HCT116 (cell line): ENCODE measurements at regions not wholly inside any gene's neighbourhood (a gene's known extent, or its start where the extent isn't known, plus 50 kb on each side); places are given as distances from the start of the nearest gene placed in this dataset.

Experiments used
- ATAC-seq: fragments of 200-7000 bp; cut with Tn5 transposase; 2 replicates; pipeline ENCODE4 v1.9.1; 2020; ENCODE audit warnings: mild to moderate bottlenecking, moderate library complexity
- BruUV-seq: library from RNA; stranded (reverse); fragments of 400-500 nt; replicated peaks from 2 replicates; lab custom pipeline; 2021; lab: Mats Ljungman, UMichigan
- CTCF ChIA-PET: fragments of 300-600 bp; sonication (Branson Sonifier 250); formaldehyde crosslinking; loops from one replicate; lab custom pipeline; 2021; ENCODE audit warnings: antibody characterized with exemption; lab: Charles Lee
- POLR2A ChIA-PET: fragments of 300-600, 350-600 bp; sonication (Branson Sonifier 250); formaldehyde crosslinking; loops from one replicate; lab custom pipeline; 2021; ENCODE audit warnings: antibody characterized with exemption; lab: Charles Lee
- RAD21 ChIA-PET, 2 experiments: fragments of 300-600 bp; sonication (Branson Sonifier 250); formaldehyde crosslinking; loops; one replicate each; lab custom pipeline; 2023; ENCODE audit warnings: low total read pairs in 2 of 2; ENCODE audit not compliant: uncharacterized antibody in 2 of 2, unreplicated experiment in 2 of 2, low non-redundant PET in 1 of 2; lab: Charles Lee
- DNase-seq: peaks from one replicate; pipeline ENCODE4 v3.0.0-alpha.2; 2010; ENCODE audit warnings: low read depth, low spot score
- H2AFZ ChIP-seq: fragments of 200-600 bp; shearing (Covaris generic), sonication (generic); 2 replicates; pipeline ENCODE4 v1.6.1; 2017; ENCODE audit warnings: low read depth, mixed run types, mixed read lengths, antibody characterized with exemption, low read length; ENCODE audit not compliant: poor library complexity, severe bottlenecking
- H3K27ac ChIP-seq: 2 replicates; pipeline ENCODE4 v1.5.1; 2012; ENCODE audit warnings: low read depth, low read length
- H3K27me3 ChIP-seq: fragments of 200-600 bp; sonication (generic); 2 replicates; pipeline ENCODE4 v1.6.1; 2016; ENCODE audit warnings: mixed run types, low read length, mixed read lengths; ENCODE audit not compliant: insufficient read depth
- H3K36me3 ChIP-seq, 2 experiments: fragments of 200-500 bp in 1 of 2; fragments of 200-600 bp in 1 of 2; sonication (Bioruptor generic) in 1 of 2; sonication (generic) in 1 of 2; 2 replicates each; pipeline versions ENCODE4 v1.5.1 to v1.6.1; 2014 to 2016; ENCODE audit warnings: low read length in 2 of 2, inconsistent platforms in 1 of 2, mixed read lengths in 1 of 2, mixed run types in 1 of 2; ENCODE audit not compliant: insufficient read depth in 2 of 2, control insufficient read depth in 1 of 2
- H3K4me1 ChIP-seq, 2 experiments: fragments of 200-600 bp in 1 of 2; sonication (generic) in 1 of 2; 2 replicates each; pipeline versions ENCODE4 v1.5.1 to v1.6.1; 2012 to 2017; ENCODE audit warnings: low read length in 2 of 2, inconsistent platforms in 1 of 2, mild to moderate bottlenecking in 1 of 2, mixed read lengths in 1 of 2, mixed run types in 1 of 2, moderate library complexity in 1 of 2; ENCODE audit not compliant: insufficient read depth in 2 of 2, control insufficient read depth in 1 of 2
- H3K4me2 ChIP-seq: fragments of 200-600 bp; sonication (generic); 2 replicates; pipeline ENCODE4 v1.6.1; 2017; ENCODE audit warnings: mixed run types, low read length, mixed read lengths
- H3K4me3 ChIP-seq, 2 experiments: fragments of 200-600 bp in 1 of 2; sonication (generic) in 1 of 2; replicated peaks in 1 of 2; 2 replicates each; pipeline ENCODE4 v1.5.1; 2011 to 2016; ENCODE audit warnings: low read length in 2 of 2, control low read depth in 1 of 2, low read depth in 1 of 2, mild to moderate bottlenecking in 1 of 2, mixed read lengths in 1 of 2, mixed run types in 1 of 2
- H3K79me2 ChIP-seq: fragments of 200-600 bp; sonication (generic); 2 replicates; pipeline ENCODE4 v1.6.1; 2017; ENCODE audit warnings: mild to moderate bottlenecking, mixed run types, low read length, moderate library complexity, mixed read lengths; ENCODE audit not compliant: insufficient read depth
- H3K9ac ChIP-seq: fragments of 200-600 bp; sonication (generic); 2 replicates; pipeline ENCODE4 v1.6.1; 2016; ENCODE audit warnings: low read length, mixed read lengths
- H3K9me2 ChIP-seq: fragments of 200-600 bp; sonication (generic), shearing (Covaris generic); 2 replicates; pipeline ENCODE4 v1.6.1; 2017; ENCODE audit warnings: mixed run types, mild to moderate bottlenecking, moderate library complexity; ENCODE audit not compliant: insufficient read depth
- H3K9me3 ChIP-seq, 2 experiments: fragments of 200-500 bp in 1 of 2; fragments of 200-600 bp in 1 of 2; sonication (Bioruptor generic) in 1 of 2; sonication (generic) in 1 of 2; 2 replicates each; pipeline ENCODE4 v1.6.1; 2014 to 2017; ENCODE audit warnings: low read length in 2 of 2, mixed read lengths in 2 of 2, inconsistent platforms in 1 of 2, low read depth in 1 of 2, mild to moderate bottlenecking in 1 of 2, mixed run types in 1 of 2, moderate library complexity in 1 of 2; ENCODE audit not compliant: control insufficient read depth in 1 of 2, insufficient read depth in 1 of 2
- H4K20me1 ChIP-seq: fragments of 200-600 bp; sonication (generic), shearing (Covaris generic); 2 replicates; pipeline ENCODE4 v1.6.1; 2017; ENCODE audit warnings: mixed run types, mild to moderate bottlenecking, moderate library complexity; ENCODE audit not compliant: insufficient read depth
- ATF3 ChIP-seq: IDR thresholded peaks from 2 replicates; pipeline ENCODE4 v1.6.1; 2012
- CEBPB ChIP-seq: IDR thresholded peaks from 2 replicates; pipeline ENCODE4 v1.6.1; 2012; ENCODE audit warnings: low read depth
- EGR1 ChIP-seq: IDR thresholded peaks from 2 replicates; pipeline ENCODE4 v1.6.1; 2012; ENCODE audit warnings: low read depth
- EZH2 ChIP-seq: fragments of 200-600 bp; sonication (generic); IDR thresholded peaks from 2 replicates; pipeline ENCODE4 v1.6.1; 2017; ENCODE audit warnings: antibody characterized with exemption, mixed run types
- FOSL1 ChIP-seq: IDR thresholded peaks from 2 replicates; pipeline ENCODE4 v1.6.1; 2012; ENCODE audit warnings: low read depth
- MAX ChIP-seq: IDR thresholded peaks from 2 replicates; pipeline ENCODE4 v1.6.1; 2012
- POLR2AphosphoS5 ChIP-seq: IDR thresholded peaks from 2 replicates; pipeline ENCODE4 v1.6.1; 2011; ENCODE audit warnings: mild to moderate bottlenecking, low read depth, low read length, moderate library complexity
- SIN3A ChIP-seq: IDR thresholded peaks from 2 replicates; pipeline ENCODE4 v1.6.1; 2012; ENCODE audit warnings: low read depth
- SP1 ChIP-seq: IDR thresholded peaks from 2 replicates; pipeline ENCODE4 v1.6.1; 2012; ENCODE audit warnings: low read depth
- SRF ChIP-seq: IDR thresholded peaks from 2 replicates; pipeline ENCODE4 v1.6.1; 2012; ENCODE audit warnings: low read depth
- TCF7L2 ChIP-seq: IDR thresholded peaks from 2 replicates; pipeline ENCODE4 v1.7.0; 2011; ENCODE audit warnings: borderline replicate concordance, inconsistent platforms; ENCODE audit not compliant: insufficient read depth, insufficient read length; ENCODE audit errors: extremely low read depth
- YY1 ChIP-seq: IDR thresholded peaks from 2 replicates; pipeline ENCODE4 v1.6.1; 2011; ENCODE audit warnings: low read length, low read depth, moderate library complexity, mild to moderate bottlenecking; ENCODE audit not compliant: insufficient replicate concordance; ENCODE audit errors: extremely low read depth
- ZBTB33 ChIP-seq: IDR thresholded peaks from 2 replicates; pipeline ENCODE4 v1.6.1; 2011; ENCODE audit warnings: mild to moderate bottlenecking, low read length, moderate library complexity; ENCODE audit not compliant: insufficient replicate concordance; ENCODE audit errors: extremely low read depth
- ZFX ChIP-seq: fragments of 450-650 bp; IDR thresholded peaks from 2 replicates; pipeline ENCODE4 v1.6.1; 2017
- ZNF274 ChIP-seq: fragments of 200-500 bp; sonication (Bioruptor generic); IDR thresholded peaks from 2 replicates; pipeline ENCODE4 v1.6.1; 2014; ENCODE audit warnings: mild to moderate bottlenecking, low read depth, low read length, inconsistent platforms
- intact Hi-C: fragments of 100-400 bp; cut with micrococcal nuclease; formaldehyde crosslinking; loops from 2 replicates; pipeline ENCODE4 v1.10.0; 2022
- TF ChIP-seq, protein P1 (sequence below), 3 experiments: fragments of 200-600 bp in 1 of 3; sonication (generic) in 1 of 3; IDR thresholded peaks in 2 of 3; conservative IDR thresholded peaks in 1 of 3; 2 replicates each; pipeline ENCODE4 v1.5.1; 2012 to 2017; ENCODE audit warnings: low read depth in 2 of 3, low read length in 2 of 3, antibody characterized with exemption in 1 of 3, borderline replicate concordance in 1 of 3, control low read depth in 1 of 3, mild to moderate bottlenecking in 1 of 3, mixed read lengths in 1 of 3, mixed run types in 1 of 3, moderate library complexity in 1 of 3; ENCODE audit not compliant: insufficient read depth in 1 of 3

DNA sequence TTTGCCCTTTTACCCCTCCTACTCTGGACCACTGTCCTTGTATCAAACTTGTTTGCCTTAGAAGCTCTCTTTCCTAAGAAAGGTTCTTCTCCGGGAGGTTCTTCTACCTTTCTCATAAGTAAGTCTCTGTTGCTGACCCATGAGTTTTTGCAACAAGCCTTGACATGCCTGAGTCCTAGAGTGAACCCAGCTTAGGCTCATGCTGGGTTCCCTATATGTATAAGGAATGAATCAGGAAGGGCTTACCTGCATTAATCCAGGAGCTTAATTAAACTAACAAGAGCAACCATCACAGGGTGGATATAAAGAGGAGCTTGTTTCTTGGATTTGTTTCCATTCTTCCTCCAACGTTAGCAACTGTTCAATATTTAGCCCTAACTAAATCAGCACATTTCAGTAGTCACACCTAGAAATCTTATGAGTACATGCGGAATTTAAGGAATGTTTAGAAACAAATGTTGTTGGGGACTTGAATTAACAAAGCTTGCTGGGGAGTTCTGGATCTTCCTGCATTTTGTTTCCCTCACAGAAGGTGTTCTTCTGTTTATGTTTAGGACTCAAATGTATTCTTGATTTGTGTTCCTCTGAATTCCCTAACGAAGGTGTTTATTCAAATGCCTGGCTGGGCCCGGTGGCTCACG lies 64.3 kb upstream of the RAB3GAP2 start (continued):
- TF ChIP-seq TCF7L2 (no peak), POLR2AphosphoS5 (no peak)
- TF ChIP-seq, protein P1, sequence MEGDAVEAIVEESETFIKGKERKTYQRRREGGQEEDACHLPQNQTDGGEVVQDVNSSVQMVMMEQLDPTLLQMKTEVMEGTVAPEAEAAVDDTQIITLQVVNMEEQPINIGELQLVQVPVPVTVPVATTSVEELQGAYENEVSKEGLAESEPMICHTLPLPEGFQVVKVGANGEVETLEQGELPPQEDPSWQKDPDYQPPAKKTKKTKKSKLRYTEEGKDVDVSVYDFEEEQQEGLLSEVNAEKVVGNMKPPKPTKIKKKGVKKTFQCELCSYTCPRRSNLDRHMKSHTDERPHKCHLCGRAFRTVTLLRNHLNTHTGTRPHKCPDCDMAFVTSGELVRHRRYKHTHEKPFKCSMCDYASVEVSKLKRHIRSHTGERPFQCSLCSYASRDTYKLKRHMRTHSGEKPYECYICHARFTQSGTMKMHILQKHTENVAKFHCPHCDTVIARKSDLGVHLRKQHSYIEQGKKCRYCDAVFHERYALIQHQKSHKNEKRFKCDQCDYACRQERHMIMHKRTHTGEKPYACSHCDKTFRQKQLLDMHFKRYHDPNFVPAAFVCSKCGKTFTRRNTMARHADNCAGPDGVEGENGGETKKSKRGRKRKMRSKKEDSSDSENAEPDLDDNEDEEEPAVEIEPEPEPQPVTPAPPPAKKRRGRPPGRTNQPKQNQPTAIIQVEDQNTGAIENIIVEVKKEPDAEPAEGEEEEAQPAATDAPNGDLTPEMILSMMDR (IDR thresholded peaks at IDR 0.05 in 2 of 3, conservative IDR thresholded peaks at IDR 0.05 in 1 of 3; ENCODE audit: borderline replicate concordance in 1 of 3, insufficient read depth in 1 of 3, low read depth in 2 of 3, low read length in 2 of 3): no peak

GRCh38 chr1:220335668-220336067 lies 63.4 kb upstream of the RAB3GAP2 start:
- H3K27me3 ChIP-seq: no peaks in the 10 kb centered on the region
- H4K20me1 ChIP-seq: no peaks in the 10 kb centered on the region
- H3K4me1 ChIP-seq: no peaks in the 10 kb centered on the region
- no peaks in the 10 kb centered on the region for H3K9me3 ChIP-seq
- H3K9me2 ChIP-seq: no peaks in the 10 kb centered on the region
- no peak for ATAC-seq
- CTCF ChIA-PET: no interaction called here
- intact Hi-C loops: no loop called here
- H3K27ac ChIP-seq: no peak overlapping the region
- no peak overlapping the region for H3K9ac ChIP-seq
- TF ChIP-seq CEBPB (no peak), MAX (no peak), ZFX (no peak), ZBTB33 (no peak), SIN3A (no peak), SP1 (no peak), ATF3 (no peak), FOSL1 (no peak), EGR1 (no peak), YY1 (no peak), ZNF274 (no peak), EZH2 (no peak), SRF (no peak), POLR2AphosphoS5 (no peak), TCF7L2 (no peak)
- TF ChIP-seq, protein P1 (IDR thresholded peaks at IDR 0.05 in 2 of 3, conservative IDR thresholded peaks at IDR 0.05 in 1 of 3; ENCODE audit: borderline replicate concordance in 1 of 3, insufficient read depth in 1 of 3, low read depth in 2 of 3, low read length in 2 of 3): no peak
- H3K79me2 ChIP-seq: no peaks in the 10 kb centered on the region
- no peak for DNase-seq
- H3K36me3 ChIP-seq: no peaks in the 10 kb centered on the region
- H2AFZ ChIP-seq: no peak overlapping the region
- RAD21 ChIA-PET: no interaction called here
- no peak overlapping the region for H3K4me2 ChIP-seq
- H3K4me3 ChIP-seq: no peak overlapping the region
- no TSS peak for BruUV-seq
- POLR2A ChIA-PET: no interaction called here
